ENCODE measurements at regions not wholly inside any gene's neighbourhood (a gene's known extent, or its start where the extent isn't known, plus 50 kb on each side); places are given as distances from the start of the nearest gene placed in this dataset.

DNA sequence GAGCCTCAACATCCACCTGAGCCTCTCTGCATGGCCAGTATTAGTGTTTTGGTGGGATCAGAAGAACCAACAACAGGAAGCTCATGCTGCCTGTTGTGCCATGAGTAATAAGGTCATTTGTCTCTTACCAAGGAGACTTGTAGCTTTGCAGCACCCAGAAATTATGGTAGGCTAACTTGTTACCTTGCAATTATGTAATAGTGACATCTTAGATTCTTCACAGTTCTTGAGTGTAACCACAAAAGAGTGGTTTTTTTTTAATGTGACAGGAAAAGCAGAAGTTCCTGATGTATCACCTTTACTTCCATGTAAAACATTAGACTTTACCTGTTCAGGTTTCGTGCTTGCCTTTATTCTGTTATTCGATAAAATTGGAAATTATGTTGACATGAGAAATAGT lies 263.9 kb upstream of the CXXC4 start:
- no peak overlapping the region for H3K4me3 ChIP-seq (ENCODE audit: low read depth, low read length)
- TF ChIP-seq, protein P1, sequence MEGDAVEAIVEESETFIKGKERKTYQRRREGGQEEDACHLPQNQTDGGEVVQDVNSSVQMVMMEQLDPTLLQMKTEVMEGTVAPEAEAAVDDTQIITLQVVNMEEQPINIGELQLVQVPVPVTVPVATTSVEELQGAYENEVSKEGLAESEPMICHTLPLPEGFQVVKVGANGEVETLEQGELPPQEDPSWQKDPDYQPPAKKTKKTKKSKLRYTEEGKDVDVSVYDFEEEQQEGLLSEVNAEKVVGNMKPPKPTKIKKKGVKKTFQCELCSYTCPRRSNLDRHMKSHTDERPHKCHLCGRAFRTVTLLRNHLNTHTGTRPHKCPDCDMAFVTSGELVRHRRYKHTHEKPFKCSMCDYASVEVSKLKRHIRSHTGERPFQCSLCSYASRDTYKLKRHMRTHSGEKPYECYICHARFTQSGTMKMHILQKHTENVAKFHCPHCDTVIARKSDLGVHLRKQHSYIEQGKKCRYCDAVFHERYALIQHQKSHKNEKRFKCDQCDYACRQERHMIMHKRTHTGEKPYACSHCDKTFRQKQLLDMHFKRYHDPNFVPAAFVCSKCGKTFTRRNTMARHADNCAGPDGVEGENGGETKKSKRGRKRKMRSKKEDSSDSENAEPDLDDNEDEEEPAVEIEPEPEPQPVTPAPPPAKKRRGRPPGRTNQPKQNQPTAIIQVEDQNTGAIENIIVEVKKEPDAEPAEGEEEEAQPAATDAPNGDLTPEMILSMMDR (IDR thresholded peaks at IDR 0.05; ENCODE audit: low read depth, low read length), result no peak

DNA sequence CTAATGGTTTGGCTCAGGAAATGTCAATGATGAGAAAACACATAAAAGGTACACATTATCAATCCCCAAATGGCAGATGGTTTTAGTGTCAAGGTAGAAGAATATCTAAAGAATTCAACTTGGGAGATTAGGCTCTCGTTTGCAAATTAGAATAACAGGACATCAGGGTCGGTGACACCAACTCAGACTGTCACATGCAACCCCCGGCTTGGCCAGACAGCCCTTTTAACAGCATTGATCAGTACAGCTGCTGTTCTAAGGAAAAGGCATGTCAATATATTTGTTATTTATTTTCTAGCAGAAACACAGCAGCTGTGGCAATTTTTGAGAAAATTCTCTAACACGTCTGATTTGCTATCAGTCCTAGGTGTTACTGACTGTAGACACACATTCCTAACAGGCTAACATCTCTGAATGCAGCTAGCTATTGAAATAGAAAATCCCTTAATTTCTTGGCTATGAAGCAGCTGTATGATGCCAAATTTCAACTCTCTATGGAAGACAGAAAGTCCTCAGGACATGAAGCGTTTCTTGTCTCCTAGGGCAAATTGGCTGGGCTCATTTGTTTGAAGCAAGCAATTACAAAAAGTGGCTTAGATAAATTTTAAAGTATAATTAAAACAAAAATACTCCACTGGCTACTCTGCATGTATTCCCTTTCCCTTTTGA lies 269.0 kb upstream of the CXXC4 start:
- no peak overlapping the region for H3K4me3 ChIP-seq (ENCODE audit: low read depth, low read length)
- TF ChIP-seq, protein P1 (IDR thresholded peaks at IDR 0.05; ENCODE audit: low read depth, low read length), result no peak

DNA sequence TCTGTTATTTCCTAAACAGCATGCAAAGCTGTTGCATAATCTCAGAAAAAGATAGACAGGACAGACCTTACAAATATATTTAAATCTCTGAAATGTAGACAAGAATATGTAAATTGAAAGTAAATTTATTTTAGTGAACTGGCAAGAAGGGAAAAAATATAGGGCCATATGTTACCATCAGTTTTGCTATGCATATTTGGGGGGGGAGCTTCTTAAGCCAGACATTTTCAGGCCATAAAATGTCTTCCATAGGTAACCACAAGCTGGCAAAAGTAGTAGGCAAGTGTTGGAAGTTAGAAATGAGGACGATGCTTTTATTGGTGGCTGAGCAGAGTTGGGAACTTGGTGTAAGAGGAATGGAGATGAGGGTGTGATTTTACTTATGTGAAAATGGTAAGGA lies 272.0 kb upstream of the CXXC4 start:
- TF ChIP-seq, protein P1 (IDR thresholded peaks at IDR 0.05; ENCODE audit: low read depth, low read length), result no peak
- H3K4me3 ChIP-seq (ENCODE audit: low read depth, low read length), result no peak overlapping the region

DNA sequence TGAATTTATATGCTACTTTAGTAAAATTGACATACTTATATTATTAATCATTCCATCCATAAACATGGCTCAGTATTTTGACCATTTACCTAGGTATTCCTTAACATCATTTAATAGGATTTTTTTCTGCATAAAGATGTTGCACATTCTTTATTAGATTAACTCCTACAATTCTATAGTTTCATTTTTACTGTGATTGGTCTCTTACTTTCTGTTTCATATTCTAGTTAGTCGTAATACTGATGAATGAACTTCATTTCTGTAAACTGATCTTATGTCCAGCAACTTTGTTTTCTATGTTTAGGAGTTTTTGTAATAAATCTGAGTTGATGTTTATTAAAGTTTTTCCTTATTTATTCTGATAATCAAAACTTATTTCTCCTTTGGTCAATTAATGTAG lies 278.2 kb upstream of the CXXC4 start:
- TF ChIP-seq, protein P1 (IDR thresholded peaks at IDR 0.05; ENCODE audit: low read depth, low read length), result no peak
- H3K4me3 ChIP-seq (ENCODE audit: low read depth, low read length), result no peak overlapping the region

GRCh38 chr4:104795264-104795939 lies 300.7 kb upstream of the CXXC4 start:
- TF ChIP-seq, protein P1 (IDR thresholded peaks at IDR 0.05; ENCODE audit: low read depth, low read length), result no peak
- H3K4me3 ChIP-seq (ENCODE audit: low read depth, low read length), result no peak overlapping the region

DNA sequence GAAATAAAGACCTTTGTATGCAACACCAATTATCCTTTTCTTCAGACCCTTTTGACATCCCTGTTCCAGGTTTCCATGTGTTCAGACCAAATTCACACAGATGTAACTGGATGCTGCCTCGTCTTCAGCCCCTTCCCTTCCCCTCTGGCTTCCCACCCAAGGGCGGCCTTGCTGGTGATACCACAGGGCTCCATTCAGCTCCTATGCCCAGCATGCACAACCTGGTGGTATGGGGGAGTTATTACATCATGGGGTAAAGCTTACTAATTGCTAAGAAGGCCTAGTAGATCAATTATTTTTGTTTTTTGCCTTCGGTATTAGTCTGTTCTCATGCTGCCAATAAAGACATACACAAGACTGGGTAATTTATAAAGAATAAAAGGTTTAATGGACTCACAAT lies 317.0 kb upstream of the CXXC4 start:
- H3K4me3 ChIP-seq (ENCODE audit: low read depth, low read length), result no peak overlapping the region
- TF ChIP-seq, protein P1 (IDR thresholded peaks at IDR 0.05; ENCODE audit: low read depth, low read length), result no peak

DNA sequence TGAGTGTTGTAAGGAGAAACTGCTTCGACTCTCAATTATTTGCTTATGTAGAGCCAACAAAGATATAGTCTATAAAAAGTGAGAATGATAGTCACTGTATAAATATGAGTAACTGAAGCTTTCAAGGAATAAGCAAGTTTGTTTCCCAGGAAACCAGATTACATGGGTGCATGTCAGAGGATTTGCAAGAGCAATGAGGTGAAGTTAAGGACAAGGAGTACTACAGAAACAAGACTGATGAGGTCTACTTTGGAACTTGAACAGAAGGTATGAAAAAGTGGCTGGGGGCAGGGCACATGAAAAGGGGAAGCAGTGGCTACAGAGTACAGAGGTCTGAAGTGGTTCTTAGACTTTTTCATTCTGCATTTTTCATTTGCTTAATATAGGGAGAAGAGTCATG lies 321.0 kb upstream of the CXXC4 start:
- H3K4me3 ChIP-seq (ENCODE audit: low read depth, low read length), result no peak overlapping the region
- TF ChIP-seq, protein P1 (IDR thresholded peaks at IDR 0.05; ENCODE audit: low read depth, low read length), result no peak

Measured in WI38 (cell line).